ENCODE measurements at regions not wholly inside any gene's neighbourhood (a gene's known extent, or its start where the extent isn't known, plus 50 kb on each side); places are given as distances from the start of the nearest gene placed in this dataset.

- TF ChIP-seq CREB1 (IDR thresholded peaks at IDR 0.05; ENCODE audit: low read depth) (no peak), EGR1 (IDR thresholded peaks at IDR 0.05) (no peak), RAD21 (IDR thresholded peaks at IDR 0.05; ENCODE audit: low read depth) (no peak), FOXM1 (IDR thresholded peaks at IDR 0.05; ENCODE audit: borderline replicate concordance, low read depth) (no peak), REST (IDR thresholded peaks at IDR 0.05; ENCODE audit: low read depth) (no peak), ZBTB7A (IDR thresholded peaks at IDR 0.05; ENCODE audit: low read depth) (no peak), USF1 (IDR thresholded peaks at IDR 0.05) (no peak), TAF1 (IDR thresholded peaks at IDR 0.05; ENCODE audit: low read depth) (no peak), EP300 (IDR thresholded peaks at IDR 0.05; ENCODE audit: borderline replicate concordance) (no peak), CEBPB (IDR thresholded peaks at IDR 0.05) (no peak), NFIC (IDR thresholded peaks at IDR 0.05) (no peak), TEAD4 (IDR thresholded peaks at IDR 0.05) (no peak), TCF12 (IDR thresholded peaks at IDR 0.05; ENCODE audit: low read depth) (no peak), YY1 (IDR thresholded peaks at IDR 0.05; ENCODE audit: low read depth) (no peak)
Measured at GRCh38 chr1:219687779-219688178, 74.9 kb upstream of the ZC3H11B start.
